Aorta (tissue), 5 donors: ENCODE measurements at regions not wholly inside any gene's neighbourhood (a gene's known extent, or its start where the extent isn't known, plus 50 kb on each side); places are given as distances from the start of the nearest gene placed in this dataset.

Source experiments
- ATAC-seq: fragments of 200-7000 bp; cut with Tn5 transposase; one replicate; pipeline ENCODE4 v1.9.1; 2022; ENCODE audit warnings: moderate library complexity; ENCODE audit not compliant: low FRiP score
- DNase-seq, 2 donors: peaks; one replicate each; pipeline ENCODE4 v3.0.0-alpha.2; 2020
- H3K27ac ChIP-seq, 2 donors: one replicate each; pipeline ENCODE4 v1.5.1; 2013; ENCODE audit warnings: low read length in 2 of 2, mild to moderate bottlenecking in 2 of 2, moderate library complexity in 2 of 2, control low read depth in 1 of 2, inconsistent platforms in 1 of 2, low read depth in 1 of 2
- H3K27me3 ChIP-seq, 2 donors: one replicate each; pipeline ENCODE4 v1.6.1; 2013; ENCODE audit warnings: control low read depth in 1 of 2, low read length in 1 of 2, mild to moderate bottlenecking in 1 of 2, moderate library complexity in 1 of 2; ENCODE audit not compliant: insufficient read depth in 2 of 2, control insufficient read depth in 1 of 2
- H3K36me3 ChIP-seq, 2 donors: one replicate each; pipeline ENCODE4 v1.6.1; 2013; ENCODE audit warnings: control low read depth in 1 of 2, low read length in 1 of 2, mild to moderate bottlenecking in 1 of 2; ENCODE audit not compliant: insufficient read depth in 2 of 2, control insufficient read depth in 1 of 2
- H3K4me1 ChIP-seq, 2 donors: one replicate each; pipeline ENCODE4 v1.6.1; 2013; ENCODE audit warnings: low read length in 2 of 2, control low read depth in 1 of 2, mild to moderate bottlenecking in 1 of 2, moderate library complexity in 1 of 2; ENCODE audit not compliant: insufficient read depth in 2 of 2, control insufficient read depth in 1 of 2
- H3K4me3 ChIP-seq, 2 donors: one replicate each; pipeline ENCODE4 v1.5.1; 2013; ENCODE audit warnings: low read length in 2 of 2, control low read depth in 1 of 2, mild to moderate bottlenecking in 1 of 2
- H3K9me3 ChIP-seq: one replicate; pipeline ENCODE4 v1.6.1; 2013; ENCODE audit warnings: mild to moderate bottlenecking, low read length; ENCODE audit not compliant: control insufficient read depth
- WGBS, 2 donors: extraction: QIAGEN DNeasy Blood & Tissue Kit; methylation state at CpG; one replicate each; pipeline ENCODE4 v1.1.7; 2013; 5-methylcytosine and 5-hydroxymethylcytosine counted together
- intact Hi-C, 2 donors: fragments of 100-400 bp; cut with DNase I; formaldehyde crosslinking; loops; one replicate each; pipeline versions ENCODE4 v1.14.2 to v1.15.0; 2022
- donor health status: healthy with polysubstance abuse.
- donor health status: Bipolar disorder and iron deficiency.
- donor health status: DM: no; HTN: no; CAD: no.
- donor health status: DM: no; HTN: no; CAD: no.
- donor health status: DM: yes; HTN: yes; CAD: no.

DNA sequence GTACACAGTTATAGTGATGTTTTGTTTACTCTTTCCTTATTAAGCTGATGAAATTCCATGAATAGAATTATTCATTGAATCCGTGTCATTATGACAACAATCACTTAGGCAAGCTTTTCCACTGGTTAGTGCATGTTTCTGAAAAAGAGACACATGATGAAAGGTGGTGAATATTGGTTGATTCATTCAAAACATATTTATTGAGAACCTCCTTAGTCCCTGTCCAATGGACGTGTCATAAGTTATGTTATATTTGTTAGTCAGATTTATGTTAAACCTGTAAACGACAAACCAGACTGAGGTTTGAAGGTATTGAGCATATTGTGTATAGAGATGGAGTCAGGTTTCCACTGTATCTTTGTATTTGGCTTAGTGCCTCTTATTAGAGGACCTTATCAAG lies 1888.9 kb upstream of the CDH6 start:
- no peaks in the 10 kb centered on the region for H3K36me3 ChIP-seq
- H3K27me3 ChIP-seq: no peaks in the 10 kb centered on the region
- no peak for DNase-seq
- no peak overlapping the region for H3K27ac ChIP-seq
- 71 to 85% methylated on average over 3 of the region's 3 CpGs for WGBS, 2 donors
- no peak overlapping the region for H3K4me3 ChIP-seq
- no peaks in the 10 kb centered on the region for H3K9me3 ChIP-seq
- intact Hi-C loops: no loop called here
- no peaks in the 10 kb centered on the region for H3K4me1 ChIP-seq
- ATAC-seq: no peak

DNA sequence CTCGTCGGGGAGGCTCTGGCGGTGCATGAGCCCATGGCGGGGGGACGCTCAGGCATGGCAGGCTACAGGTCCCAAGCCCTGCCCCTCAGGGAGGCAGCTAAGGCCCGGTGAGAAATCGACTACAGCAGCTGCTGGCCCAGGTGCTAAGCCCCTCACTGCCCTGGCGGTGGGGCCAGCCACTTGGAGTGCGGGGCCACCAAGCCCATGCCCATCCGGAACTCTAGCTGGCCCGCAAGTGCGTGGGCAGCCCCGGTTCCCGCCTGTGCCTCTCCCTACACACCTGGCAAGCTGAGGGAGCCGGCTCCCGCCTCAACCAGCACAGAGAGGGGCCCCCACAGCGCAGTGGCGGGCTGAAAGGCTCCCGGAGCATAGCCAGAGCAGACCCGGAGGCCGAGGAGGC lies 1896.9 kb upstream of the CDH6 start:
- ATAC-seq (no peak), DNase-seq (peak in 1 of 2 donors; percentile 55)
- Histone ChIP-seq H3K36me3 (no peaks in the 10 kb centered on the region), H3K4me1 (no peaks in the 10 kb centered on the region), H3K27ac (no peak overlapping the region), H3K27me3 (no peaks in the 10 kb centered on the region), H3K9me3 (no peaks in the 10 kb centered on the region), H3K4me3 (no peak overlapping the region)
- 88 to 91% methylated on average over 21 of the region's 21 CpGs for WGBS, 2 donors
- intact Hi-C loops: no loop called here

DNA sequence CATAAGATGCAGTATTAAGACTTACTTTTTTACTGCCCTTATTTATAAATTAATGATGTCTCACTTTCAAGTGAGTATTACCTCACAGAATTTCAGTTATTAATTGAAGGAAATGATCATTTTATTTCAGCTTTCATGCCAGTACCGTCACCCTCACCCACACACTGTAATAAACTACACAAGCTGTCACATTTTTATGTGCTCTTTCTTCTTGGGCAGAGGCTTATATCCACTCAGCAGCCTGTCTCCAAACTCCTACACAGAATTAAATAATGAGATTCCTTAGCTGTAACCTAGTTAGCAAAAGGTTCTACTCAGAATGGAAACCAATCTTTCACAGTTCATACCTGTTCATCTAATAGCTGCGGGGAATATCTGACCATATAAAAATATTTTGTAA lies 1915.8 kb upstream of the CDH6 start:
- Histone ChIP-seq H3K9me3 (no peaks in the 10 kb centered on the region), H3K4me1 (no peaks in the 10 kb centered on the region), H3K27ac (no peak overlapping the region), H3K4me3 (no peak overlapping the region), H3K27me3 (no peaks in the 10 kb centered on the region), H3K36me3 (no peaks in the 10 kb centered on the region)
- no peak for ATAC-seq
- no peak for DNase-seq
- WGBS, 2 donors: 55% methylated on average over 2 of the region's 2 CpGs
- intact Hi-C loops: no loop called here

DNA sequence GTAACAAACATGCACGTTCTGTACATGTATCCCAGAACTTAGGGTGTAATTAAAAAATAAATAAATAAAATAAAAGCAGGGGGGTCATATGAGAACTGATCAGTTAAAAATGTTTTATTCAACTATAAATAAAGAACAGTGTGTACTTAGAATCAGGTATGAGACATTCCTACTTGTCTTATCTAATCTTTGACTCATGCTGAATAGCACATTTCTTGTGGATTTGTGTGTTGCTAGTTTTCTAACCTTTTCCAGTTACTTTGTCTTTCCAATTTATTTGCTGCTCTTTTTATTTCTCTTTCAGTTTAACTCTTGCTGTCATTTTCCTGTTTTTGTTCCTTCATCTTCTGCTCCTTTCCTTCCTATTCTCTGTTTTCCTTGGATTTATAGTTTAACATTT lies 1917.1 kb upstream of the CDH6 start:
- Histone ChIP-seq H3K36me3 (no peaks in the 10 kb centered on the region), H3K4me3 (no peak overlapping the region), H3K27me3 (no peaks in the 10 kb centered on the region), H3K4me1 (no peaks in the 10 kb centered on the region), H3K27ac (no peak overlapping the region), H3K9me3 (no peaks in the 10 kb centered on the region)
- no peak for DNase-seq
- no peak for ATAC-seq
- intact Hi-C loops: no loop called here
- WGBS, 2 donors: 84 to 91% methylated on average over 1 of the region's 1 CpG

DNA sequence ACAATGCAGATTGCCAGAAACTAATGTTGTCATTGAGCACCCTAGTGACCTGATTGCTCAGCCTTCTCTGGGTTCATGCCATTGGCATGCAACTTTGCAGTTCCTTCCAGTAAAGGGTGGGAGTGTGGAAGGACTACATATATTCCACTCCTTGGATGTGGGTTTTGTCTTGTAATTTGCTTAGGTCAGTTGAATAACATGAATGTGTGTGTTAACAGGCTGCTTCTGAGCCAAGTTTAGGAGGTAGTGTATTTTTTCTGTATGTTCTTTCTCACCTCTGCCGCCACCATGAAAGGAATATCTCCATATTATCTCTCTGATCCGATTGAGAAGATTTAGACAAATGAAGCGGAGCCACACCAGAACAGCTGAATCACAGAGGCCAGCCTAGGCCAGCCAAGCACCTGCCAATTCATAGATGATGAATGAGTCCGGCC lies 1929.6 kb upstream of the CDH6 start:
- DNase-seq (no peak), ATAC-seq (no peak)
- H3K9me3 ChIP-seq: no peaks in the 10 kb centered on the region
- H3K36me3 ChIP-seq: no peaks in the 10 kb centered on the region
- no peaks in the 10 kb centered on the region for H3K27me3 ChIP-seq
- no peaks in the 10 kb centered on the region for H3K4me1 ChIP-seq
- intact Hi-C loops: no loop called here
- no peak overlapping the region for H3K4me3 ChIP-seq
- 87 to 91% methylated on average over 4 of the region's 4 CpGs for WGBS, 2 donors
- H3K27ac ChIP-seq: no peak overlapping the region

DNA sequence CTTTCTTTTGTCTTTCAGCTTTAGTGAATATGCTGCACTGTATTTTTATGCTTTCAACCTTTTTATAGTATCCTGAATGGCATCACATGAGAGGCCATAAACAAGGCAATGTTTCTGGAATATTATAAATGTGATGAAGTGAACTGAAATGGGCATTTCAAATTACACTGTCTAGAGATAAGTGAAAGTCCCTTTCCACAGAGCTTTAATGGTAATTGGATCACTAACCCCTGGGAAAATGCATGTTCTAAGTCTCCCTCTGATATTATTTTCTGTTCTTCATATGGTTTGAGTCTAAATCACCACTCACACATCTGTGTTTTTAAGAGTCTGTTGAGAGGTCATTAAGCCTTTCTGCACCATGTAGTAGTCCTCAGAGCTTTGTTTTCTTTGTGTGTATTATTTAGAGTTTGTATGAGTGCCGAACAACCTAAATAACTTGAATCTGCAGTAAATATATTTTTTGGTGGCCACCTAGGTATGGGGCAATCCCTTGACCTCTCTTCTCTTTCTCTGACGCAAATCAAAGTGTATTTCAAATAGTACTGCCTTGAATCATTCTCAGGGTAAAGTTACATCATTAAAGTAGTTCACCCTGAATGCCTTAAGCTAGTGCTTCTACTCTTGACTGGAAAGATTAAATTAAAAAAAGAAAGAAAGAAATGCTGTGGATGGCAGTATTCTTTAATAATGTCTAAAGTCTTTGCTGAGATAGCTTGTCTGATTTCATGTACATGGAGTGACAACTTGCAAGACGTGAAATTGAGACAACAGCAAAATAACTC lies 1931.0 kb upstream of the CDH6 start:
- Histone ChIP-seq H3K4me1 (no peaks in the 10 kb centered on the region), H3K4me3 (no peak overlapping the region), H3K27ac (no peak overlapping the region), H3K27me3 (no peaks in the 10 kb centered on the region), H3K36me3 (no peaks in the 10 kb centered on the region), H3K9me3 (no peaks in the 10 kb centered on the region)
- intact Hi-C loops: no loop called here
- no peak for DNase-seq
- no peak for ATAC-seq
- 31 to 33% methylated on average over 3 of the region's 3 CpGs for WGBS, 2 donors

DNA sequence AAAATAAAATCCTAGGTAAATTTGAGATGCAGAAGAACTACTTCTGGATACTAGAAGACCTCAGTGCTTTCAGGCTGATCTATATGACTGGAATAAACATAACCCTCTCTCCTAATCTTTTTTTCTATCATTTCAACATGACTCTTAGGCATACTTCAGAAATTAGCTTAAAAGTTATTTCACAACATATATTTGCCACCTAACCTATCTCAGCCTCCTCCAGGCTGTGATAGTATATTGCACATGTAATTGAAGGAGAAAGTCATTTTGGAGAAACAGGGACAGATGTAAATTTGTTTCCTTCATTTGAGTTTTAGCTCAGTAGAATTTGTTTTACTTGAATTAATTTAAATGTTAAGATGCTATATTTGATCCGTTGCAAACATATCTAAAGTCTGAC lies 1932.3 kb upstream of the CDH6 start:
- Histone ChIP-seq H3K4me3 (no peak overlapping the region), H3K4me1 (no peaks in the 10 kb centered on the region), H3K27ac (no peak overlapping the region), H3K36me3 (no peaks in the 10 kb centered on the region), H3K9me3 (no peaks in the 10 kb centered on the region), H3K27me3 (no peaks in the 10 kb centered on the region)
- ATAC-seq: no peak
- intact Hi-C loops: no loop called here
- DNase-seq: no peak
- WGBS, 2 donors: 77 to 80% methylated on average over 1 of the region's 1 CpG

DNA sequence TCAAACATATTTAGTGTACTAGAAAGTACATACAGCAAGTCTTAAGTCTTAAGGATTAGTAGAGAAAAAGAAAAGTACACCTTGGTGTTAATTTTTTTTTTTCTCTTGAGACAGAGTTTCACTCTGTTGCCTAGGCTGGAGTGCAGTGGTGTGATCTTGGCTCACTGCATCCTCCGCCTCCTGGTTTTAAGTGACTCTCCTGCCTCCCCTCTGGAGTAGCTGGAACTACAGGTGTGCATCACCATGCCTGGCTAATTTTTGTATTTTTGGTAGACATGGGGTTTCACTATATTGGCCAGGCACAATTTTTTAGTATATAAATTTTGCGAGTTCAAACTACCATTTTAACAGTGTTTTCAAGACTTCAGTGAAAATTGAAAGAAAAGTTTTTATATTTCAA lies 1941.1 kb upstream of the CDH6 start:
- ATAC-seq (no peak), DNase-seq (no peak)
- Histone ChIP-seq H3K27ac (no peak overlapping the region), H3K27me3 (no peaks in the 10 kb centered on the region), H3K4me3 (no peak overlapping the region), H3K9me3 (peaks cover 1% of the 10 kb centered on the region), H3K4me1 (no peaks in the 10 kb centered on the region), H3K36me3 (no peaks in the 10 kb centered on the region)
- 78 to 87% methylated on average over 2 of the region's 2 CpGs for WGBS, 2 donors
- intact Hi-C loops: no loop called here

DNA sequence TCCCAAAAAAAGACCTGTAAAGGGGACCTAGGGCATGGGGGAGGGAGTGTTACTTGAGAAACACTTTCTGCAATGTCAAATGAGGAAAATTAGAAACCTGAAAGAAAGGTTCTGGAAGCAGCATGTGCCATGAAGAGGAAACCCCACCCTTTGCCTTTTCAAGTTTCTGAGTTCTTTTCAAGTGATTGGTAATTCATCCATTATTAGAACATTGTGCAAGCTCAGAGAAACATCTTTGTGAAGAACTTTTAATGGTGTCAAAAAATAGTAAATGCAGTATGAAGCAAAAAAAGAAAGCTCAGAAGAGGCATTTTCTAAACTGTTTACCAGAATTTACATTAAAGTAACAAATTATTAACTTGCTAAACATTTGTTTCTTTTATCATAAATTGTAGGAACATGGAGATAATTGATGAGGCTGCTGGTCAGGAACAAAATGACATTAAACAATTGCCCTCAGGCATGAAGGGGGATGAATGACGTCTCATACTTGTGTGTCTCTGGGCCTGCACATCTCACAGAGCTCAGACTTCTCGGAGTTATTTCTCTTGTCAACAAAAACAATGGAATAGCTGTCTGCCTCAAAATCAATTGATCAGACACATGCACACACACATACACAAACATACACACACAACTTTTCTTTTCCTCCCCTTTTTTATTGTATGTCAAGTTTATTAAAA lies 1946.0 kb upstream of the CDH6 start:
- Histone ChIP-seq H3K4me1 (no peaks in the 10 kb centered on the region), H3K36me3 (no peaks in the 10 kb centered on the region), H3K27ac (no peak overlapping the region), H3K4me3 (no peak overlapping the region), H3K9me3 (peaks cover 1% of the 10 kb centered on the region), H3K27me3 (no peaks in the 10 kb centered on the region)
- 20 to 26% methylated on average over 2 of the region's 2 CpGs for WGBS, 2 donors
- ATAC-seq (no peak), DNase-seq (no peak)
- intact Hi-C loops: no loop called here
